22Rv1 (cell line): ENCODE measurements at regions not wholly inside any gene's neighbourhood (a gene's known extent, or its start where the extent isn't known, plus 50 kb on each side); places are given as distances from the start of the nearest gene placed in this dataset.

ENCODE experiments used
- H3K27ac ChIP-seq: fragments of 450-650 bp; 2 replicates; pipeline ENCODE4 v1.5.1; 2017
- CTCF ChIP-seq: fragments of 450-650 bp; IDR thresholded peaks from 2 replicates; pipeline ENCODE4 v1.5.1; 2017; ENCODE audit warnings: mild to moderate bottlenecking
- ZFX ChIP-seq: fragments of 450-650 bp; IDR thresholded peaks from 2 replicates; pipeline ENCODE4 v1.6.1; 2017; ENCODE audit warnings: antibody characterized with exemption, borderline replicate concordance

DNA sequence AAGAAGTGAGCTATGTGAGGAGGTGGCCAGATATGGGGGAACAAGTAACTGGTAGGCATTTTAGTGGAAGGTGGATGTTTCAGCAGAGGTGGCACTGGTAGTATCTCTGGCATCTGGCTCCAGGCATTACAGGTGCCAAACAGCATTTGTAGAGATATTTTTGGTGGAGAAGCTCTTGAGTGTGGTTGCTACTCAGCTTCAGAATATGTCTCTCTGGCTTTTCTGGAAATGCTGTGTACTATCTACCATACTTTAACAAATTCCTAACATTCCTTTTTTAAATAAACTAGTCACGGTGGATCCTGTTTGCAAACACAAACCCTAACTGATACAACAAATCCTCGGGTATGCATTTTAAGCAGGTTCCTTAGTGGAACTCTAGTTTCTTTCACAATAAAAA is 128.0 kb downstream of the BARX2 start:
- no peak overlapping the region for H3K27ac ChIP-seq
- TF ChIP-seq ZFX (no peak), CTCF (no peak)

DNA sequence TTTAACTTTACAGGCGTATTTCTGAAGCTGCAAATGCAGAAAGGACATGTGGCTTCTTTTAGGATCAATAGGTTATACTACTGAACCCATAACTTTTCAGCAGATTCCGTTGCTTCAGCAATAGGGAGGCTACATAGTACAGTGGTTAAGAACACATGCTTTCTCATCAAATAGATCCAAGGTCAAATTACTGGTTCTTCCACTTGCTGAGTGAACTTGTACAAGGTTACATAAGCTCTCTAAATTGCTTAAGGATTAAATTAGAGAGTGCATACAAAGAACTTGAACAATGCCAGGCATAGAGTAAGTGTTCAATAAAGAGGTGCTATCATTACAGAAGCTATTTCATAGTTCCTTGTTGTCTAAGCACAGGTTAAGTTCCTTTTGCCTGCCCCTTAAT is 129.6 kb downstream of the BARX2 start:
- TF ChIP-seq ZFX (no peak), CTCF (no peak)
- no peak overlapping the region for H3K27ac ChIP-seq

DNA sequence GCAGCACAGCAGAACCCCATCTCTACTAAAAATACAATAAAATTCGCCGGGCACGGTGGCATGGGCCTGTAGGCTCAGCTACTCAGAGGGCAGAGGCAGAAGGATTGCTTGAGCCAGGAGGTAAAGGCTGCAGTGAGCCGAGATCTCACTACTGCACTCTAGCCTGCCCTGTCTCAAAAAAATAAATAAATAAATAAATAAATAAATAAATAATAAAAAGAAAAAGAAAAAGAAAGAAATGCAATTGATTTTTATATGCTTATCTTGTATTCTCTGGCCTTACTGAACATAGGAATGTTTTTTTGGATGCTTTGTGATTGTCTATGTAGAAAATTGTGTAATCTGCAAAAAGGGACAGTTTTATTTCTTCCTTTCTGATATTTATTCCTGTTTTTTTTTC is 132.5 kb downstream of the BARX2 start:
- no peak overlapping the region for H3K27ac ChIP-seq
- no peak for TF ChIP-seq ZFX
- TF ChIP-seq CTCF: no peak

GRCh38 chr11:129528296-129528695 is 152.6 kb downstream of the BARX2 start:
- TF ChIP-seq CTCF (no peak), ZFX (no peak)
- no peak overlapping the region for H3K27ac ChIP-seq

GRCh38 chr11:129530154-129530895 is 154.7 kb downstream of the BARX2 start:
- no peak for TF ChIP-seq ZFX
- TF ChIP-seq CTCF: no peak
- no peak overlapping the region for H3K27ac ChIP-seq

- no peak overlapping the region for H3K27ac ChIP-seq
- TF ChIP-seq CTCF (no peak), ZFX (no peak)
Measured at GRCh38 chr11:129533395-129533794, 157.7 kb downstream of the BARX2 start.

DNA sequence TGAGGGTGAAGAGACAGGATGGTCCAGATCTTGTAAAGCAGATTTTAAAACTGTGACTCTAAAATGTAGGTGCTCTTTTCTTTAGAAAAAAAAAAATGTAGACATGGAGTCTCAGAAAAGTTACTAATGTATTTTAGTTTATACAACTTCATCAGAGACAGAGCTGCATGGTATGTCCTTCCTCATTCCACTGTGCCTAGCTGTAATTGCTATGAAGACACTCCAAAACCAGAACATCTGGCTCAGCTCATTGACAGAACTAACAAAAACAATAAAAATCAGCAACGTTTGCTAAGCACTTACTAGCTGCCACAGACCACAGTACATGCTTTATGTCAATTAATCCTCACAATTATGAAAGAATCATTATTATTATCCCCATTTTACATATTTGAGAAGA is 160.7 kb downstream of the BARX2 start:
- TF ChIP-seq ZFX (no peak), CTCF (no peak)

More for the DNA sequence above, 160.7 kb downstream of the BARX2 start:
- H3K27ac ChIP-seq: no peak overlapping the region
